Vagina (tissue), 2 donors: ENCODE measurements at regions not wholly inside any gene's neighbourhood (a gene's known extent, or its start where the extent isn't known, plus 50 kb on each side); places are given as distances from the start of the nearest gene placed in this dataset.

ENCODE experiments used
- DNase-seq, 2 donors: peaks; one replicate each; pipeline ENCODE4 v3.0.0-alpha.2; 2017; ENCODE audit errors: extremely low spot score in 2 of 2
- H3K27ac ChIP-seq: fragments of 200-600 bp; sonication (generic); one replicate; pipeline ENCODE4 v1.5.1; 2019
- H3K27me3 ChIP-seq: fragments of 200-600 bp; sonication (generic); one replicate; pipeline ENCODE4 v1.5.1; 2019
- H3K36me3 ChIP-seq, 2 donors: fragments of 200-600 bp; sonication (generic); one replicate each; pipeline ENCODE4 v1.5.1; 2017 to 2019
- H3K4me1 ChIP-seq: fragments of 200-600 bp; sonication (generic); one replicate; pipeline ENCODE4 v1.5.1; 2019
- H3K4me3 ChIP-seq, 2 donors: fragments of 200-600 bp; sonication (generic); 1 replicate in 1 of 2; 2 replicates in 1 of 2; pipeline ENCODE4 v1.5.1; 2016 to 2019
- H3K9me3 ChIP-seq: fragments of 200-600 bp; sonication (generic); one replicate; pipeline ENCODE4 v1.5.1; 2019
- POLR2A ChIP-seq, 2 donors: fragments of 450-650 bp; IDR thresholded peaks; one replicate each; pipeline ENCODE4 v1.6.1; 2017; ENCODE audit warnings: antibody characterized with exemption in 2 of 2, mild to moderate bottlenecking in 2 of 2, moderate library complexity in 2 of 2
- POLR2AphosphoS5 ChIP-seq, 2 donors: sonication (generic); formaldehyde crosslinking; IDR thresholded peaks; one replicate each; pipeline ENCODE4 v1.9.0; 2017; ENCODE audit warnings: antibody characterized with exemption in 2 of 2, mild to moderate bottlenecking in 2 of 2, low read depth in 1 of 2; ENCODE audit not compliant: insufficient read depth in 1 of 2
- intact Hi-C: fragments of 100-400 bp; cut with DNase I; formaldehyde crosslinking; loops from one replicate; pipeline ENCODE4 v1.15.1; 2023
- TF ChIP-seq, protein P1 (sequence below), 3 experiments: fragments of 450-650 bp in 2 of 3; fragments of 200-600 bp in 1 of 3; sonication (generic) in 1 of 3; IDR thresholded peaks; one replicate each; pipeline ENCODE4 v1.5.1; 2017 to 2019; ENCODE audit warnings: antibody characterized with exemption in 3 of 3, mild to moderate bottlenecking in 2 of 3, moderate library complexity in 2 of 3

DNA sequence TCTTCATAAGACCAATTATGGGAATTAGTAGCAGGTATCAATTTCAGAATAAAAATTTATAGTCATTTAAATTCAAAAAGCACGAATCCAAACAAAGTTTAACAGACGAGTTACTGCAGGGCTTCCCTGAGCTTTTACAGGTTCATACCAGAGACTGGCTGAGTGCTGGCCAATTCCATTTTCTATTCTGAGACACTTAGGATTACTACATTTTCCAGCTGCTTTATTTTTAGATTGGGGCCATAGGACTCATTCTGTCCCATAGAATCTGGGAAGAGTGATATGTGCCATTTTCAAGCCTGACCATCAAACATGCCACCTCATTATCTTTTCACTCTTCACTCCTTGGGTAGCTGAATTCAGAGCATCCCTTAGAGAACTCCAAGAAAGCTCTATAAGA lies 410.7 kb downstream of the DNAH5 start:
- no peaks in the 10 kb centered on the region for H3K4me1 ChIP-seq
- no peaks in the 10 kb centered on the region for H3K9me3 ChIP-seq
- H3K27ac ChIP-seq, result no peak overlapping the region
- H3K27me3 ChIP-seq, result no peaks in the 10 kb centered on the region
- TF ChIP-seq POLR2A (IDR thresholded peaks at IDR 0.05) (no peak), POLR2AphosphoS5 (IDR thresholded peaks at IDR 0.05; ENCODE audit: insufficient read depth in 1 of 2, low read depth in 1 of 2) (no peak)
- TF ChIP-seq, protein P1, sequence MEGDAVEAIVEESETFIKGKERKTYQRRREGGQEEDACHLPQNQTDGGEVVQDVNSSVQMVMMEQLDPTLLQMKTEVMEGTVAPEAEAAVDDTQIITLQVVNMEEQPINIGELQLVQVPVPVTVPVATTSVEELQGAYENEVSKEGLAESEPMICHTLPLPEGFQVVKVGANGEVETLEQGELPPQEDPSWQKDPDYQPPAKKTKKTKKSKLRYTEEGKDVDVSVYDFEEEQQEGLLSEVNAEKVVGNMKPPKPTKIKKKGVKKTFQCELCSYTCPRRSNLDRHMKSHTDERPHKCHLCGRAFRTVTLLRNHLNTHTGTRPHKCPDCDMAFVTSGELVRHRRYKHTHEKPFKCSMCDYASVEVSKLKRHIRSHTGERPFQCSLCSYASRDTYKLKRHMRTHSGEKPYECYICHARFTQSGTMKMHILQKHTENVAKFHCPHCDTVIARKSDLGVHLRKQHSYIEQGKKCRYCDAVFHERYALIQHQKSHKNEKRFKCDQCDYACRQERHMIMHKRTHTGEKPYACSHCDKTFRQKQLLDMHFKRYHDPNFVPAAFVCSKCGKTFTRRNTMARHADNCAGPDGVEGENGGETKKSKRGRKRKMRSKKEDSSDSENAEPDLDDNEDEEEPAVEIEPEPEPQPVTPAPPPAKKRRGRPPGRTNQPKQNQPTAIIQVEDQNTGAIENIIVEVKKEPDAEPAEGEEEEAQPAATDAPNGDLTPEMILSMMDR (IDR thresholded peaks at IDR 0.05), result no peak
- H3K4me3 ChIP-seq, result no peak overlapping the region
- no peak for DNase-seq
- intact Hi-C loops, result no loop called here
- no peaks in the 10 kb centered on the region for H3K36me3 ChIP-seq

DNA sequence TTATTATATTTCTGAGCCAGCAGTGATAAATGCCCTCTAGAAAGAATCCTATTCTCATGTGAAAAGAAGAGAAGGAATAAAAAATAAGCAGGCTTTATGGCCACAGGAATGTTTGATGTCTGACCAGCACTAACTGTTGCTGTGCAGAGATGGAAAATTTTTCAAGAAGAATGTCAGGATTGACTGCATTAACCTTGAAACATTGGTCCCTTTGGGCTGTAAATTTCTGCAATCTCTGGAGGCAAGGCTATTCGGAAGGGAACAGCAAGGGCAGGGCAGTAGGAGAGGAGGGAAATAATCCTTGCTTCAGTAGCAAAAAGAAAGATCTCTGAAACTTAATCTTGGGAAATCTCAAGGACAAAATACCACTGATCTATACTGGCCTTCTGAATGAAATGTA lies 415.2 kb downstream of the DNAH5 start:
- H3K27me3 ChIP-seq, result no peaks in the 10 kb centered on the region
- TF ChIP-seq POLR2A (IDR thresholded peaks at IDR 0.05) (no peak), POLR2AphosphoS5 (IDR thresholded peaks at IDR 0.05; ENCODE audit: insufficient read depth in 1 of 2, low read depth in 1 of 2) (no peak)
- TF ChIP-seq, protein P1 (IDR thresholded peaks at IDR 0.05), result no peak
- H3K36me3 ChIP-seq, result no peaks in the 10 kb centered on the region
- intact Hi-C loops, result no loop called here
- no peaks in the 10 kb centered on the region for H3K4me1 ChIP-seq
- no peak overlapping the region for H3K4me3 ChIP-seq
- DNase-seq, result no peak
- no peak overlapping the region for H3K27ac ChIP-seq
- no peaks in the 10 kb centered on the region for H3K9me3 ChIP-seq

DNA sequence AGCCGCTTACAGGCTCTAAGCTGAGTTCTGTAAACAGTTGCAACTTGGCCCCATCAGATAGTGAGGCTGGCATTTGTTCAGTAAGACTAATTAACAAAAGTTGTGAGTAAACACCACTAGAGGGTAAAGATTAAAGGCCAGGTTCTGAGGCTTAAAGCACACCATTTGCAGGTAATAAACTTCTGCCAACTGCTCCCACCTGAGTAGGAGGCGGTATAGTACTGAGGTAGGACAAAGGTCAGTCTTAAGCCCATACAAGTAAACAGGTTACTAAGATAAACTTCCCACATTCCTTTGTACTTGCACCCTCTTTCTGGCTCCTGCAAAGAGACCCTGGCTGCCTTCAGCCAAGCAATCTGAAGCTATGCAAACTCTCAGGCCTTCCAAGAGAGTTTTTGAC lies 419.6 kb downstream of the DNAH5 start:
- no peak for DNase-seq
- Histone ChIP-seq H3K4me3 (no peak overlapping the region), H3K27ac (no peak overlapping the region), H3K27me3 (no peaks in the 10 kb centered on the region), H3K9me3 (no peaks in the 10 kb centered on the region), H3K36me3 (no peaks in the 10 kb centered on the region), H3K4me1 (no peaks in the 10 kb centered on the region)
- intact Hi-C loops, result no loop called here
- TF ChIP-seq POLR2A (IDR thresholded peaks at IDR 0.05) (no peak), POLR2AphosphoS5 (IDR thresholded peaks at IDR 0.05; ENCODE audit: insufficient read depth in 1 of 2, low read depth in 1 of 2) (no peak)
- TF ChIP-seq, protein P1 (IDR thresholded peaks at IDR 0.05), result no peak

DNA sequence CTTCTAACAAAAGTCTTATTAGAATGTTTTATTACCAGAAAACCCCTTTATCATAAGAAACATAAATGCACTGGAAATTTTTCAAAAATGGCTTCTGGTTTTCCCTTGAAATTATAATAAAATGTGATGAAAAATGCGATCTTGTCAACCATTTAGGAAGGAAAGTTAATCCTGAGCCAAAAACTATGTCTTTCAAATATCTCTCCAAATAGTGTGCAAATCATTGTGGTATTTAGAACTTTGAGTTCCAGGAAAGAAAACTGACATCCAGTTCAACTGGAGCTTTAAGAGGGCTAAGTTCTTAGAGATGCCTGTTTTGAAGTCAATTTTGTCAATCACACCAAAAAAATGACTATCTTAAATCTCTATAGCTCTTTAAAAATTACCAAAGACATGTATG lies 425.4 kb downstream of the DNAH5 start:
- H3K4me3 ChIP-seq, result no peak overlapping the region
- no peaks in the 10 kb centered on the region for H3K4me1 ChIP-seq
- H3K27ac ChIP-seq, result no peak overlapping the region
- H3K27me3 ChIP-seq, result no peaks in the 10 kb centered on the region
- no peaks in the 10 kb centered on the region for H3K9me3 ChIP-seq
- intact Hi-C loops, result no loop called here
- TF ChIP-seq POLR2A (IDR thresholded peaks at IDR 0.05) (no peak), POLR2AphosphoS5 (IDR thresholded peaks at IDR 0.05; ENCODE audit: insufficient read depth in 1 of 2, low read depth in 1 of 2) (no peak)
- TF ChIP-seq, protein P1 (IDR thresholded peaks at IDR 0.05), result no peak
- no peak for DNase-seq
- no peaks in the 10 kb centered on the region for H3K36me3 ChIP-seq

DNA sequence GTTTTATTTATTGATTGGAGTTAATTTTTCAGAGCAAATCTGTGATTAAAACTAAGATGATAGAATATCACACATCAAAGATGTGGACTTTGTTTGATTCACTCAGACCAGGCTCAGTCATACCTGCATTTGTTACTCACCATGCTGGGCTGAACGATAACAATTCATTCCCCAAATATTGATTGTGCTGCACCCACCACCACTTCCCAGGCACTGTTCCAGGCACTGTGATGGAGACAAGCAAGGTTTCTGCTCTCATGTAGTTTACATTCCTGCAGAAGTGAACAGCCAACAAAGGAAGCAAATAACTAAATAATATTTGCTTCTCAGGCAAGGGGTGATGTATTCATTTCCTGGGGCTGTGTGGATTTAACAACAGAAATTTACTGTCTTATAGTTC lies 428.3 kb downstream of the DNAH5 start:
- Histone ChIP-seq H3K27ac (no peak overlapping the region), H3K4me1 (no peaks in the 10 kb centered on the region), H3K36me3 (no peaks in the 10 kb centered on the region), H3K4me3 (no peak overlapping the region), H3K9me3 (no peaks in the 10 kb centered on the region), H3K27me3 (no peaks in the 10 kb centered on the region)
- TF ChIP-seq, protein P1 (IDR thresholded peaks at IDR 0.05), result no peak
- no peak for TF ChIP-seq POLR2AphosphoS5 (IDR thresholded peaks at IDR 0.05; ENCODE audit: insufficient read depth in 1 of 2, low read depth in 1 of 2)
- TF ChIP-seq POLR2A (IDR thresholded peaks at IDR 0.05), result no peak
- DNase-seq, result no peak
- intact Hi-C loops, result no loop called here
